ENCODE measurements at regions not wholly inside any gene's neighbourhood (a gene's known extent, or its start where the extent isn't known, plus 50 kb on each side); places are given as distances from the start of the nearest gene placed in this dataset.

GRCh38 chr10:109105725-109106124, 817.6 kb downstream of the XPNPEP1 start (continued):
- TF ChIP-seq CHD7 (IDR thresholded peaks at IDR 0.05; ENCODE audit: insufficient replicate concordance, low read length) = no peak
